ENCODE measurements at regions not wholly inside any gene's neighbourhood (a gene's known extent, or its start where the extent isn't known, plus 50 kb on each side); places are given as distances from the start of the nearest gene placed in this dataset.

GRCh38 chr10:61018146-61018545, 74.2 kb upstream of the RHOBTB1 start:
- TF ChIP-seq EZH2 (IDR thresholded peaks at IDR 0.05; ENCODE audit: borderline replicate concordance) (no peak), CTCF (IDR thresholded peaks at IDR 0.05; ENCODE audit: poor library complexity) (no peak)
